HepG2 (cell line): ENCODE measurements at regions not wholly inside any gene's neighbourhood (a gene's known extent, or its start where the extent isn't known, plus 50 kb on each side); places are given as distances from the start of the nearest gene placed in this dataset.

Experiments
- CBX1 ChIP-seq: IDR thresholded peaks from one replicate; pipeline ENCODE4 v1.6.1; 2016; ENCODE audit warnings: antibody characterized with exemption, low read depth
- FOXM1 ChIP-seq: sonication (generic); formaldehyde crosslinking; IDR thresholded peaks from 2 replicates; pipeline ENCODE4 v1.5.0; 2020; ENCODE audit warnings: missing genetic modification reagents
- KDM1A ChIP-seq: IDR thresholded peaks from 2 replicates; pipeline ENCODE4 v1.6.1; 2016; ENCODE audit warnings: missing compliant biosample characterization
- KLF16 ChIP-seq, 2 experiments: sonication (generic) in 1 of 2; formaldehyde crosslinking in 1 of 2; IDR thresholded peaks; 2 replicates each; pipeline versions ENCODE4 v1.6.1 to v1.8.0; 2016 to 2023; ENCODE audit warnings: missing genetic modification reagents in 2 of 2, missing compliant biosample characterization in 1 of 2
- SSRP1 ChIP-seq: IDR thresholded peaks from 2 replicates; pipeline ENCODE4 v1.6.1; 2016; ENCODE audit warnings: control low read depth
- U2AF1 ChIP-seq: fragments of 200-400 bp; formaldehyde crosslinking; optimal IDR thresholded peaks from 2 replicates; pipeline ENCODE3; 2017; ENCODE audit warnings: mild to moderate bottlenecking, low read depth, low read length
- ZNF558 ChIP-seq: sonication (generic); formaldehyde crosslinking; IDR thresholded peaks from 2 replicates; pipeline ENCODE4 v1.9.0; 2022; ENCODE audit warnings: mild to moderate bottlenecking, missing genetic modification reagents, borderline replicate concordance
- ZNF670 ChIP-seq: sonication (generic); formaldehyde crosslinking; IDR thresholded peaks from 2 replicates; pipeline ENCODE4 v1.8.0; 2022; ENCODE audit warnings: mild to moderate bottlenecking, missing genetic modification reagents, borderline replicate concordance
- TF ChIP-seq, protein P1 (sequence below): sonication (generic); formaldehyde crosslinking; IDR thresholded peaks from 2 replicates; pipeline ENCODE4 v1.5.0; 2020; ENCODE audit warnings: mild to moderate bottlenecking, missing genetic modification reagents, moderate library complexity
- TF ChIP-seq, protein P2 (sequence below): sonication (generic); formaldehyde crosslinking; IDR thresholded peaks from 2 replicates; pipeline ENCODE4 v1.5.1; 2020; ENCODE audit warnings: mild to moderate bottlenecking, missing genetic modification reagents
- TF ChIP-seq, protein P3 (sequence below): sonication (generic); formaldehyde crosslinking; IDR thresholded peaks from 2 replicates; pipeline ENCODE4 v1.4.0; 2020; ENCODE audit warnings: missing genetic modification reagents
- TF ChIP-seq, protein P4 (sequence below): sonication (generic); formaldehyde crosslinking; IDR thresholded peaks from 2 replicates; pipeline ENCODE4 v1.4.0; 2020; ENCODE audit warnings: missing genetic modification reagents, borderline replicate concordance

DNA sequence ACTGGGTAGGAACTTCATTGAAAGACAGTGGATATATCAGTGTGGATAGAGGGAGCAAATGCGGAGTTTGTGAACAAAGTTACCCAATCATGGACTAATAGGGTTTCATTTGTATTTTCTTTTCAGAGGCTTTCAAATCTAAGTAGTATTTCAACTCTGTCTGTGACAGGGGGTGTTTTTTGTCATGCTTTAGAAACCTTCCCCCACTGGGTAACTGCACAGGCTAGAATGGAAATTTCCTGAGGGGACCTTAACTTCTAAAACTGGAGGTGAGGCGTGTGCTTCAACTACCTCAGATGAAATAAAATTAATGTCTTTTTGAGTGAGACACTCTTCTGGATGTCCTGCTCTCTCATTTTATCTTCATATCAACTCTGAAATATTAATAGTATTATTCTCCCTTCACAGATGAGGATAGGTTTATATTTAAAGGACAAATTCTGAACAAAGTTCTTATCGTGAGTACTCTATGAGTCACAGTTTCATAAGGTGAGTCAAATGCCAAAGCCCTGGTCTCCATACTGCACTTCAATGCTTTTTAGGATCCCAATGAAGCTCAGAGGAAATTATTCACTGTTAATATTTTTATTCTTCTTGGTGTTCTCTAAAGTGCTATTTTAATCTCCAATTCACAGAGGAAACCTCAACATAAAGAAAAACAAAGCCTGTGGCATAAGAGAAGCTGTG is 770.6 kb downstream of the CCSER2 start:
- TF ChIP-seq KLF16 (CRISPR knock-in tag; IDR thresholded peaks at IDR 0.05) (no peak), U2AF1 (no peak), ZNF670 (CRISPR knock-in tag) (no peak), SSRP1 (CRISPR knock-in tag) (no peak), CBX1 (no peak), ZNF558 (CRISPR knock-in tag) (no peak), FOXM1 (CRISPR knock-in tag) (no peak), KDM1A (CRISPR knock-in tag) (no peak)
- TF ChIP-seq, protein P1, sequence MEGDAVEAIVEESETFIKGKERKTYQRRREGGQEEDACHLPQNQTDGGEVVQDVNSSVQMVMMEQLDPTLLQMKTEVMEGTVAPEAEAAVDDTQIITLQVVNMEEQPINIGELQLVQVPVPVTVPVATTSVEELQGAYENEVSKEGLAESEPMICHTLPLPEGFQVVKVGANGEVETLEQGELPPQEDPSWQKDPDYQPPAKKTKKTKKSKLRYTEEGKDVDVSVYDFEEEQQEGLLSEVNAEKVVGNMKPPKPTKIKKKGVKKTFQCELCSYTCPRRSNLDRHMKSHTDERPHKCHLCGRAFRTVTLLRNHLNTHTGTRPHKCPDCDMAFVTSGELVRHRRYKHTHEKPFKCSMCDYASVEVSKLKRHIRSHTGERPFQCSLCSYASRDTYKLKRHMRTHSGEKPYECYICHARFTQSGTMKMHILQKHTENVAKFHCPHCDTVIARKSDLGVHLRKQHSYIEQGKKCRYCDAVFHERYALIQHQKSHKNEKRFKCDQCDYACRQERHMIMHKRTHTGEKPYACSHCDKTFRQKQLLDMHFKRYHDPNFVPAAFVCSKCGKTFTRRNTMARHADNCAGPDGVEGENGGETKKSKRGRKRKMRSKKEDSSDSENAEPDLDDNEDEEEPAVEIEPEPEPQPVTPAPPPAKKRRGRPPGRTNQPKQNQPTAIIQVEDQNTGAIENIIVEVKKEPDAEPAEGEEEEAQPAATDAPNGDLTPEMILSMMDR (CRISPR knock-in tag): no peak
- TF ChIP-seq, protein P2, sequence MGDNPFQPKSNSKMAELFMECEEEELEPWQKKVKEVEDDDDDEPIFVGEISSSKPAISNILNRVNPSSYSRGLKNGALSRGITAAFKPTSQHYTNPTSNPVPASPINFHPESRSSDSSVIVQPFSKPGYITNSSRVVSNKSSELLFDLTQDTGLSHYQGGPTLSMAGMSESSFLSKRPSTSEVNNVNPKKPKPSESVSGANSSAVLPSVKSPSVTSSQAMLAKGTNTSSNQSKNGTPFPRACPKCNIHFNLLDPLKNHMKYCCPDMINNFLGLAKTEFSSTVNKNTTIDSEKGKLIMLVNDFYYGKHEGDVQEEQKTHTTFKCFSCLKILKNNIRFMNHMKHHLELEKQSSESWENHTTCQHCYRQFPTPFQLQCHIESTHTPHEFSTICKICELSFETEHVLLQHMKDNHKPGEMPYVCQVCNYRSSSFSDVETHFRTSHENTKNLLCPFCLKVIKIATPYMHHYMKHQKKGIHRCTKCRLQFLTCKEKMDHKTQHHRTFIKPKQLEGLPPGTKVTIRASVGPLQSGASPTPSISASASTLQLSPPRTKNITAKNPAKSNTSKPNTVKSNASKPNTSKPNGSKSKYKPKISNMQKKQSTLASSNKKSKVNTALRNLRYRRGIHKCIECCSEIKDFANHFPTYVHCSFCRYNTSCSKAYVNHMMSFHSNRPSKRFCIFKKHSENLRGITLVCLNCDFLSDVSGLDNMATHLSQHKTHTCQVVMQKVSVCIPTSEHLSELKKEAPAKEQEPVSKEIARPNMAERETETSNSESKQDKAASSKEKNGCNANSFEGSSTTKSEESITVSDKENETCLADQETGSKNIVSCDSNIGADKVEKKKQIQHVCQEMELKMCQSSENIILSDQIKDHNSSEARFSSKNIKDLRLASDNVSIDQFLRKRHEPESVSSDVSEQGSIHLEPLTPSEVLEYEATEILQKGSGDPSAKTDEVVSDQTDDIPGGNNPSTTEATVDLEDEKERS (CRISPR knock-in tag): no peak
- TF ChIP-seq, protein P3, sequence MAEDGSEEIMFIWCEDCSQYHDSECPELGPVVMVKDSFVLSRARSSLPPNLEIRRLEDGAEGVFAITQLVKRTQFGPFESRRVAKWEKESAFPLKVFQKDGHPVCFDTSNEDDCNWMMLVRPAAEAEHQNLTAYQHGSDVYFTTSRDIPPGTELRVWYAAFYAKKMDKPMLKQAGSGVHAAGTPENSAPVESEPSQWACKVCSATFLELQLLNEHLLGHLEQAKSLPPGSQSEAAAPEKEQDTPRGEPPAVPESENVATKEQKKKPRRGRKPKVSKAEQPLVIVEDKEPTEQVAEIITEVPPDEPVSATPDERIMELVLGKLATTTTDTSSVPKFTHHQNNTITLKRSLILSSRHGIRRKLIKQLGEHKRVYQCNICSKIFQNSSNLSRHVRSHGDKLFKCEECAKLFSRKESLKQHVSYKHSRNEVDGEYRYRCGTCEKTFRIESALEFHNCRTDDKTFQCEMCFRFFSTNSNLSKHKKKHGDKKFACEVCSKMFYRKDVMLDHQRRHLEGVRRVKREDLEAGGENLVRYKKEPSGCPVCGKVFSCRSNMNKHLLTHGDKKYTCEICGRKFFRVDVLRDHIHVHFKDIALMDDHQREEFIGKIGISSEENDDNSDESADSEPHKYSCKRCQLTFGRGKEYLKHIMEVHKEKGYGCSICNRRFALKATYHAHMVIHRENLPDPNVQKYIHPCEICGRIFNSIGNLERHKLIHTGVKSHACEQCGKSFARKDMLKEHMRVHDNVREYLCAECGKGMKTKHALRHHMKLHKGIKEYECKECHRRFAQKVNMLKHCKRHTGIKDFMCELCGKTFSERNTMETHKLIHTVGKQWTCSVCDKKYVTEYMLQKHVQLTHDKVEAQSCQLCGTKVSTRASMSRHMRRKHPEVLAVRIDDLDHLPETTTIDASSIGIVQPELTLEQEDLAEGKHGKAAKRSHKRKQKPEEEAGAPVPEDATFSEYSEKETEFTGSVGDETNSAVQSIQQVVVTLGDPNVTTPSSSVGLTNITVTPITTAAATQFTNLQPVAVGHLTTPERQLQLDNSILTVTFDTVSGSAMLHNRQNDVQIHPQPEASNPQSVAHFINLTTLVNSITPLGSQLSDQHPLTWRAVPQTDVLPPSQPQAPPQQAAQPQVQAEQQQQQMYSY (CRISPR knock-in tag): no peak
- TF ChIP-seq, protein P4, sequence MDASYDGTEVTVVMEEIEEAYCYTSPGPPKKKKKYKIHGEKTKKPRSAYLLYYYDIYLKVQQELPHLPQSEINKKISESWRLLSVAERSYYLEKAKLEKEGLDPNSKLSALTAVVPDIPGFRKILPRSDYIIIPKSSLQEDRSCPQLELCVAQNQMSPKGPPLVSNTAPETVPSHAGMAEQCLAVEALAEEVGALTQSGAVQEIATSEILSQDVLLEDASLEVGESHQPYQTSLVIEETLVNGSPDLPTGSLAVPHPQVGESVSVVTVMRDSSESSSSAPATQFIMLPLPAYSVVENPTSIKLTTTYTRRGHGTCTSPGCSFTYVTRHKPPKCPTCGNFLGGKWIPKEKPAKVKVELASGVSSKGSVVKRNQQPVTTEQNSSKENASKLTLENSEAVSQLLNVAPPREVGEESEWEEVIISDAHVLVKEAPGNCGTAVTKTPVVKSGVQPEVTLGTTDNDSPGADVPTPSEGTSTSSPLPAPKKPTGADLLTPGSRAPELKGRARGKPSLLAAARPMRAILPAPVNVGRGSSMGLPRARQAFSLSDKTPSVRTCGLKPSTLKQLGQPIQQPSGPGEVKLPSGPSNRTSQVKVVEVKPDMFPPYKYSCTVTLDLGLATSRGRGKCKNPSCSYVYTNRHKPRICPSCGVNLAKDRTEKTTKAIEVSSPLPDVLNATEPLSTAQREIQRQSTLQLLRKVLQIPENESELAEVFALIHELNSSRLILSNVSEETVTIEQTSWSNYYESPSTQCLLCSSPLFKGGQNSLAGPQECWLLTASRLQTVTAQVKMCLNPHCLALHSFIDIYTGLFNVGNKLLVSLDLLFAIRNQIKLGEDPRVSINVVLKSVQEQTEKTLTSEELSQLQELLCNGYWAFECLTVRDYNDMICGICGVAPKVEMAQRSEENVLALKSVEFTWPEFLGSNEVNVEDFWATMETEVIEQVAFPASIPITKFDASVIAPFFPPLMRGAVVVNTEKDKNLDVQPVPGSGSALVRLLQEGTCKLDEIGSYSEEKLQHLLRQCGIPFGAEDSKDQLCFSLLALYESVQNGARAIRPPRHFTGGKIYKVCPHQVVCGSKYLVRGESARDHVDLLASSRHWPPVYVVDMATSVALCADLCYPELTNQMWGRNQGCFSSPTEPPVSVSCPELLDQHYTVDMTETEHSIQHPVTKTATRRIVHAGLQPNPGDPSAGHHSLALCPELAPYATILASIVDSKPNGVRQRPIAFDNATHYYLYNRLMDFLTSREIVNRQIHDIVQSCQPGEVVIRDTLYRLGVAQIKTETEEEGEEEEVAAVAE (CRISPR knock-in tag): no peak
